Neural cell (in vitro differentiated cells): ENCODE measurements at regions not wholly inside any gene's neighbourhood (a gene's known extent, or its start where the extent isn't known, plus 50 kb on each side); places are given as distances from the start of the nearest gene placed in this dataset.

Experiments
- H2AFZ ChIP-seq: fragments of 200-600, 300-800 bp; sonication (generic), shearing (Covaris generic); 2 replicates; pipeline ENCODE4 v1.6.0; 2014; ENCODE audit warnings: low read depth, mild to moderate bottlenecking, antibody characterized with exemption, low read length, moderate library complexity
- H3F3A ChIP-seq: fragments of 200-600 bp; shearing (Covaris generic); 2 replicates; pipeline ENCODE4 v1.6.1; 2016; ENCODE audit warnings: mild to moderate bottlenecking, moderate library complexity, mixed read lengths, antibody characterized with exemption, low read length; ENCODE audit not compliant: insufficient read depth, poor library complexity, severe bottlenecking
- H3K27ac ChIP-seq: fragments of 200-600, 300-800 bp; sonication (generic), shearing (Covaris generic); 2 replicates; pipeline ENCODE4 v1.5.1; 2014; ENCODE audit warnings: mild to moderate bottlenecking, low read length, moderate library complexity
- H3K27me3 ChIP-seq: fragments of 300-800, 200-600 bp; sonication (generic), shearing (Covaris generic); 2 replicates; pipeline ENCODE4 v1.6.0; 2014; ENCODE audit warnings: mild to moderate bottlenecking, low read depth, low read length, moderate library complexity; ENCODE audit not compliant: insufficient read depth
- H3K36me3 ChIP-seq: fragments of 300-800, 200-600 bp; sonication (generic), shearing (Covaris generic); 2 replicates; pipeline ENCODE4 v1.5.1; 2014; ENCODE audit warnings: mild to moderate bottlenecking, antibody characterized with exemption, low read length, moderate library complexity; ENCODE audit not compliant: insufficient read depth
- H3K4me2 ChIP-seq: fragments of 300-800, 200-600 bp; sonication (generic), shearing (Covaris generic); 2 replicates; pipeline ENCODE4 v1.6.0; 2014; ENCODE audit warnings: mild to moderate bottlenecking, low read length
- H3K4me3 ChIP-seq: fragments of 300-800, 200-600 bp; sonication (generic), shearing (Covaris generic); 2 replicates; pipeline ENCODE4 v1.5.1; 2014; ENCODE audit warnings: mild to moderate bottlenecking, low read length, moderate library complexity
- H3K79me2 ChIP-seq: fragments of 200-600 bp; shearing (Covaris generic); replicated peaks from 2 replicates; pipeline ENCODE4 v1.6.0; 2014; ENCODE audit warnings: mild to moderate bottlenecking, low read length, moderate library complexity; ENCODE audit not compliant: insufficient read depth
- H3K9ac ChIP-seq: fragments of 300-800, 200-600 bp; sonication (generic), shearing (Covaris generic); 2 replicates; pipeline ENCODE4 v1.6.1; 2016; ENCODE audit warnings: mild to moderate bottlenecking, low read length, mixed read lengths
- H3K9me2 ChIP-seq: fragments of 200-600 bp; shearing (Covaris generic); 2 replicates; pipeline ENCODE4 v1.6.1; 2016; ENCODE audit warnings: mild to moderate bottlenecking, low read length, mixed read lengths; ENCODE audit not compliant: insufficient read depth
- H3K9me3 ChIP-seq: fragments of 200-600, 300-800 bp; sonication (generic), shearing (Covaris generic); 2 replicates; pipeline ENCODE4 v1.6.1; 2016; ENCODE audit warnings: mild to moderate bottlenecking, mixed run types, low read length, moderate library complexity, mixed read lengths
- H4K20me1 ChIP-seq: fragments of 200-600 bp; shearing (Covaris generic); 2 replicates; pipeline ENCODE4 v1.6.1; 2016; ENCODE audit warnings: mild to moderate bottlenecking, mixed run types; ENCODE audit not compliant: insufficient read depth
- CTCF ChIP-seq: fragments of 450-650 bp; IDR thresholded peaks from 2 replicates; pipeline ENCODE4 v1.5.1; 2014; ENCODE audit warnings: antibody characterized with exemption, mild to moderate bottlenecking, moderate library complexity; ENCODE audit not compliant: poor library complexity, severe bottlenecking
- EP300 ChIP-seq: fragments of 450-650 bp; conservative IDR thresholded peaks from 2 replicates; pipeline ENCODE4 v1.6.1; 2014; ENCODE audit warnings: antibody characterized with exemption, mild to moderate bottlenecking, moderate library complexity; ENCODE audit not compliant: poor library complexity, severe bottlenecking
- EZH2 ChIP-seq: fragments of 200-600, 300-800 bp; shearing (Covaris generic), sonication (generic); IDR thresholded peaks from 2 replicates; pipeline ENCODE4 v1.6.1; 2014; ENCODE audit warnings: antibody characterized with exemption, low read length, borderline replicate concordance, mild to moderate bottlenecking; ENCODE audit not compliant: insufficient read depth, poor library complexity, severe bottlenecking
- MXI1 ChIP-seq: fragments of 450-650 bp; conservative IDR thresholded peaks from 2 replicates; pipeline ENCODE4 v1.6.1; 2014; ENCODE audit warnings: antibody characterized with exemption, mild to moderate bottlenecking; ENCODE audit not compliant: poor library complexity, severe bottlenecking
- POLR2AphosphoS5 ChIP-seq: IDR thresholded peaks from 2 replicates; pipeline ENCODE4 v1.6.1; 2012
- RAD21 ChIP-seq: fragments of 450-650 bp; conservative IDR thresholded peaks from 2 replicates; pipeline ENCODE4 v1.6.1; 2014; ENCODE audit warnings: antibody characterized with exemption, mild to moderate bottlenecking, moderate library complexity
- REST ChIP-seq: IDR thresholded peaks from 2 replicates; pipeline ENCODE4 v1.6.1; 2012; ENCODE audit warnings: borderline replicate concordance
- SMC3 ChIP-seq: fragments of 450-650 bp; conservative IDR thresholded peaks from 2 replicates; pipeline ENCODE4 v1.6.1; 2014; ENCODE audit warnings: antibody characterized with exemption, mild to moderate bottlenecking, moderate library complexity; ENCODE audit not compliant: poor library complexity
- TAF1 ChIP-seq: IDR thresholded peaks from 2 replicates; pipeline ENCODE4 v1.6.1; 2012; ENCODE audit warnings: low read depth

GRCh38 chr18:68542846-68543245 is 172.1 kb downstream of the TMX3 start:
- Histone ChIP-seq H3K9ac (no peak overlapping the region), H3K9me3 (no peaks in the 10 kb centered on the region), H3K9me2 (no peaks in the 10 kb centered on the region), H4K20me1 (no peaks in the 10 kb centered on the region), H3K36me3 (no peaks in the 10 kb centered on the region), H3K79me2 (no peaks in the 10 kb centered on the region), H3K27ac (peak overlapping the region; percentile 40), H3K27me3 (no peaks in the 10 kb centered on the region), H3K4me2 (no peak overlapping the region), H3K4me3 (no peak overlapping the region), H3F3A (no peaks in the 10 kb centered on the region), H2AFZ (no peak overlapping the region)
- TF ChIP-seq TAF1 (no peak), REST (peak; percentile 91), EP300 (peak; percentile 69), RAD21 (peak; percentile 9), POLR2AphosphoS5 (peak; percentile 58)

- no peaks in the 10 kb centered on the region for H3K36me3 ChIP-seq
- no peaks in the 10 kb centered on the region for H4K20me1 ChIP-seq
- TF ChIP-seq EP300 (no peak), MXI1 (no peak), RAD21 (no peak), REST (no peak), SMC3 (no peak), CTCF (no peak), POLR2AphosphoS5 (no peak), EZH2 (no peak), TAF1 (no peak)
- H2AFZ ChIP-seq = no peak overlapping the region
- H3K9ac ChIP-seq = no peak overlapping the region
- H3K79me2 ChIP-seq = no peaks in the 10 kb centered on the region
- no peaks in the 10 kb centered on the region for H3K9me2 ChIP-seq
- no peaks in the 10 kb centered on the region for H3F3A ChIP-seq
- H3K27ac ChIP-seq = no peak overlapping the region
- H3K9me3 ChIP-seq = no peaks in the 10 kb centered on the region
- no peak overlapping the region for H3K4me3 ChIP-seq
- H3K4me2 ChIP-seq = no peak overlapping the region
- H3K27me3 ChIP-seq = no peaks in the 10 kb centered on the region
Observed at GRCh38 chr18:68533641-68534040, 181.3 kb downstream of the TMX3 start.
